T-helper 1 cell treated with Interleukin-12 subunit alpha and Interleukin-12 subunit beta and Interleukin-4 antibody, amounts not matched to agents 30 ng/mL and 1 ng/mL, for 36 hours (primary cell): ENCODE measurements at regions not wholly inside any gene's neighbourhood (a gene's known extent, or its start where the extent isn't known, plus 50 kb on each side); places are given as distances from the start of the nearest gene placed in this dataset.
"Not testable (repeated sequence)": the region's sequence is repeated elsewhere in the genome, so short reads cannot be mapped to it uniquely, and the experiment has no call there.

Experiments
- intact Hi-C: fragments of 100-400 bp; cut with micrococcal nuclease; formaldehyde crosslinking; loops from one replicate; pipeline ENCODE4 v1.15.1; 2024

DNA sequence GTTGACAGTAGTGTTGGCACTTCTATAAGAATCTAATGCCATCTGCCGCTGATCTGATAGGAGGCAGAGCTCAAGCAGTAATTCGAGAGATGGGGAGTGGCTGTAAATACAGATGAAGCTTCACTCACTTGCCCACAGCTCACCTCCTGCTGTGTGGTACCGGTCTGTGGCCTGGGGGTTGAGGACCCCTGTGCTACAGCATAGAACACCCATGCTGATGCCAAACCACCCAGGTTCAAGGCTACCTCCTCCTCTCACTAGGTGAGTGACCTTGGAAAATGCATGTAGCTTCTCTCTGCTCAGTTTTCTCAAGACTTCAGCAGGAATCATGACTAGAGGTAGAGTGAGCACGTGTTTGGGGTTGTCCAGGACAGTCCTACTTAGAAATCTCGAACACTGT lies 263.4 kb downstream of the SH3BP4 start:
- intact Hi-C loops = no loop called here

DNA sequence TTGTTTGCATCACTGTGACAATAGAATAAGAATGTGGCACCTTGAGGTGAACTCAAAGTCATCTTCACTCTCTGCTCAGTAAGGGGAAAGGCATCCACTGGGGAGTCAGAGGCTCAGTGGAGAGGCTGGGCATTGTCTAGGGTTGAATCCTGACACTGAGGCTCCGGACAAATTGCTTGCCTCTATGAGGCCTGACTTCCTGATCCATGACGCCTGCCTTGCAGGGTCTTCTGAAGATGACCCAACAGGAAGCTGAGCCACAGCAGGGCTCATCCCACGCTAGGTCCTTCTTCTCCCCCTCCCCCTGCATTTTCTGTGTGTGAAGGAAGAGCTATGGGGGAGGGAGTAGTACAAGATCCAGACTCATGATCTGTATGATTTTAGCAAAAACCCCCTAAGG lies 265.1 kb downstream of the SH3BP4 start:
- intact Hi-C loops = no loop called here

DNA sequence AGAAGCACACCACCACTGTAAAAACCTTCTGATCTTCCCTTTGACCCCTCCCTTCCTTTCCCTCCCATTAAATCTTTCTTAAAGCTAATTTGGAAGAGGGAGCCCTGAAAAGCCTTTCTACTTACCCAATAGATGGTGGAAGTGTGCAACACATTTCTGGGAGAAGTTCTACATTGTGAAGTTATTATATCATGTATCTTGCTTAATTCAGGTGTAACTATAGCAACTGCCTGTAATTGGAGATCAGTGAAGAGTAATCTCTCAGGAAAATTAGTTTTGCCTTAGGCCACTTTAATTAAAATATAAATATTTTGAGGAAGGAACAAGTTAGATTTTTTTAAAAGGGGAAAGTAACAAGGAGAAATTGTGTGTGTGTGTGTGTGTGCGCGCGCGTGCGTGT lies 266.0 kb downstream of the SH3BP4 start:
- intact Hi-C loops = no loop called here

DNA sequence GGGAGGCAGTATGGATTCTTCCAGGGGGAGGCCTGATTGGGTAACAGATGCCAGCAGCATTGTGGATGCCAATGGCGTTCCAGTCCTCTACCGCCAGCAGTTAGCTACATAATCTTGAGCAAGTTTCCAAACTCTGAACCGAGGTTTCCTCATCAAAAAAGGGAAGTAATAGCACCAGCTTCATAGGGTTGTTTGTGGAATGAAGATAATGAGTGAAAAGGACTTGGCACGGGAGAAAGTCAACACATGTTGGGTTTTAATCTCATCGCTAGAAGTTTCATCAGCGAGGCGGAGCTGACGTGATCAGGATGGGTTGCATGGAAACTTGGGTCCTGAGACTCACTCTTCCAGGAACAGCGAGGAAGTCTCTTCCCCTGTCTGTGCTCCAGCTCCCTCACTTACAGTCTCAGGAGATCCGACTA lies 266.7 kb downstream of the SH3BP4 start:
- intact Hi-C loops = no loop called here

DNA sequence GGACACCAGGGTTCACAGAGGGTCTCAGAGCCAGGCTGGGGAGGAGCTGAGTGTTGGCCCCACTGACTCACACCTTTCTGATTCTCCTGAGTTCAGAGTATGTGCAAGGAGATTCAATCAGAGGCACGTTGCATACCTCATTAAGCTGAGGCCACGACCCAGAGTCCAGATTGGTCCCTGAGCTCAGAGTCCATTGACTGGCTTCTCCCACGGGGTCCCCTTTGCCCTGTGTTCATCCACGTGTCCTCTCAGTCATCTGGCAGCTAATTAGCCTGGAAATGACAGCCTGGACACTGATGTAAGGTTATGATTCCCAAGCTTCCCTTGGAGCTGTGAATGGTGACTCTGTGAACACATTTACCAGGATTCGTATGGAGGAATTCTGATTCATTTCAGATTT lies 267.2 kb downstream of the SH3BP4 start:
- intact Hi-C loops = no loop called here

DNA sequence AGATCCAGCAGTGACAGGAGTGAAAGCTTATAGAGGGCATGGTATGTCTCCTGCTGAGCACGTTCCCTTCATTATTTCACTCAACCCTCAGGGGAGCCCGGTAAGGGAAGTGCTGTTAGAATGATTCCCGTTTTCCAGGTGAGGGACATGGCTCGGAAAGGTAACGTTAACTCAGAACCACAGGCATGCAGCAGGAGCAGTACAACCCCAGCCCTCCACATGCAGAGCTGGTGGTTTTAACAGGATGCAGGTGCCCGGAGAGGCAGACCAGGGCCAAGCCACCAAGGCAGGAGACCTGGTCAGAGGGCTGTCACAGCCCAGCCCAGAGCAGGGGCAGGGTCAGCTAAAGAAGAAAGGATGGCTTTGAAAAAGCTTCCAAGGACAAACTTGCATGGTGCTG lies 268.5 kb downstream of the SH3BP4 start:
- intact Hi-C loops = no loop called here

DNA sequence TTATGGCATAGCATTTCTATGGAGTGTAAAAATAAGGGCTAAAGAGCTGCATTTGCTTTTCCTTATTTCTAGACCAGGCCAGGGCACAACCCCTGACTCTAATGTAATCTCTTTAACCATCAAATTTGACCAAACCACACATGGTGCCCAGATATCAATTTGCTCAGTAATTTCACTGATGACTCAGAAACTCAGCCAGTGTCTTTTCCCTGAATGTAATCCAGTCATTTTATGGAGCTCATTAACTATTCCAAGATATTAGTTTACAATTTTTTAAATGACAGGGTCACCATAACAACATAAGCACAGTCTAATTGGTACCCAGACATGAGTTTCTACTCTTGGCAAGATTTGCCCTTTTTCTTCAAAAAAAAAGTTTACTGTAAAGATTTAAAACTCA lies 270.8 kb upstream of the AGAP1 start:
- intact Hi-C loops = no loop called here

DNA sequence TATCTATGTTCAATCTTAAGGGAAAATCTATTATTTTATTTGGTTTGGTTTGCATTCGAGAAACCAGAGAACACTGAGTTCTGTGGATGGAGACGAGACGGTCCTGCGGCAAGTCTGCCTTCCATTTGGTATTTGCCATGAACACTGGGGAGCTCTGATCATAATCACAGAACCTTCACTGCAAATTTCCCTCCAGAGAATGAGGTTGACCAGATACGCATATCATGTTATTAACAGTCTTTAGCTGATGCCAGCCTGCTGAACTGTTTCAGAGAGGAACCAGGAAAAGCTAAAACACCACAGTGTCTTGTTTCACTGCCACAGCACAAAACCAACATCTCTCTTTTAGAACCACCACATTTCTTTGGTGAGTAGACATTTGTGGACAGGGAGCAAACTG lies 269.4 kb upstream of the AGAP1 start:
- intact Hi-C loops = no loop called here

DNA sequence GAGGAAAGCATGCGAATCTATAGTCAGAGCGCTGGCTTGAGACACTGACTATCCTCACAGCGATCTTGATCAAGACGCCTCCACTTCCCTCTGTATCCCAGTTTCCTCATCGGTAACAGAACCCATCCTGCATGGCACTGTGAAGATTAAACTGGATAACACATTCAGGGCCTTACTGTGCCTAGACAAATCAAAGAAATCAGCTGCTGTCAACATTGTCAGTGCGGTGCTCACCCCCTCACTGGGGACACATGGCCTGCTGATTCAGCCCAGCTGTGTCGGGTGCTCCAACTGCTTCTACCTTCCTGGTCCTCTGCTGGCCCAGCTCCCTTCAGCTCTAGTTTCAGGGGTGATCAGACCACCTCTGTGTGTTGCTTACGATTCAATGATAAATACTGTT lies 268.6 kb upstream of the AGAP1 start:
- intact Hi-C loops = no loop called here

DNA sequence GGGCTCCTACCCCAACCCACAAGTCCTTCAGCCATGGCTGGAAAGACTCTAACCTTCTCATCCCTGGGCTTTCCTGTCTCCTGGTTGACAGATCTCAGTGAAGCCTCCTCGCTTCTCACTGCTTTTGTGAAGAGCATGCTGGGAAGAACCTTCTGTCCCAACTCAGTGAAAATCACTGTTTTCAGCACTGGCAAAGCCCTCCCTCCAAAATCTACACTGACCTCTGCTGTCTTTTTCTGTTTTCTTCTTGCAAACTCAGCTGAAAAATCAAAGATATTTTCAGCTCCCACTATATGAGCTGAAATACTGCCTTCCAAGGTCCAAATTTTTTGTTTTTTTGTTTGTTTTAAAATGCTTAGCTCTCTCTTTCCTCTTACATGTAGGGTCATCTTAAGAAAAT lies 266.3 kb upstream of the AGAP1 start:
- intact Hi-C loops = no loop called here

DNA sequence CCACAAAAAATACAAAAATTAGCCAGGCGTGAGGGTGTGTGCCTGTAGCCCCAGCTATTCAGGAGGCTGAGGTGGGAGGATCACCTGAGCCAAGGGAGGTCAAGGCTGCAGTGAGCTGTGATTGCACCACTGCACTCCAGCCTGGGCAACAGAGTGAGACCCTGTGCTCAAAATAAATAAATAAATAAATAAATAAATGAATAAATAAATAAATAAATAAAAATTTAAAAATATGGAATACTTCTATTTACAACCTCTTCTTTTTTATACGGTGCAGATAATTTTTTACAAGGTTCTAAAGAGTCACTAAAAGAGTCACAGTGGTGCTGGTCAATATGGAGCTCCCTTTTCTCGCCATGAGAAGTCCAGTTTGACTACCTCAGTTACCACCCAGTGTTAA lies 265.4 kb upstream of the AGAP1 start:
- intact Hi-C loops = not testable (repeated sequence)

DNA sequence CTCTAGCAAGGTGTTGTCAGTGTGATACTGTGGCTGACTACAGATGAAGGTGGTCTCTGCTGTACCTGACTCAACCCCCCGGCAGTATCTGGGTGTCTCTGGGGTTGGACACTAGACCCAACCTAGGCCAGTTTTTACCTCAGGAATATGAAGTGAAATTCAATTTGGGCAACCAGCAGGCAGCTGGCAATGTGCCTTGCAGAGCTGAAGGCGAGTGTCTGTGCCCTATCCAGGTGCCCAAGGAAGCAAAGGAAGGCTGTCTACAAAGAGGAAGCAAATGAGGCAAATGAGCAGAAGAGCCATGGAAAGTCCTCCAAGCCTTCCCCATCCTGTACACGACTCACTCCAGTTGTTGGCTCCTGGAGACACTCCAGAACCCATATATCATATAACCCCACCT lies 264.6 kb upstream of the AGAP1 start:
- intact Hi-C loops = no loop called here

DNA sequence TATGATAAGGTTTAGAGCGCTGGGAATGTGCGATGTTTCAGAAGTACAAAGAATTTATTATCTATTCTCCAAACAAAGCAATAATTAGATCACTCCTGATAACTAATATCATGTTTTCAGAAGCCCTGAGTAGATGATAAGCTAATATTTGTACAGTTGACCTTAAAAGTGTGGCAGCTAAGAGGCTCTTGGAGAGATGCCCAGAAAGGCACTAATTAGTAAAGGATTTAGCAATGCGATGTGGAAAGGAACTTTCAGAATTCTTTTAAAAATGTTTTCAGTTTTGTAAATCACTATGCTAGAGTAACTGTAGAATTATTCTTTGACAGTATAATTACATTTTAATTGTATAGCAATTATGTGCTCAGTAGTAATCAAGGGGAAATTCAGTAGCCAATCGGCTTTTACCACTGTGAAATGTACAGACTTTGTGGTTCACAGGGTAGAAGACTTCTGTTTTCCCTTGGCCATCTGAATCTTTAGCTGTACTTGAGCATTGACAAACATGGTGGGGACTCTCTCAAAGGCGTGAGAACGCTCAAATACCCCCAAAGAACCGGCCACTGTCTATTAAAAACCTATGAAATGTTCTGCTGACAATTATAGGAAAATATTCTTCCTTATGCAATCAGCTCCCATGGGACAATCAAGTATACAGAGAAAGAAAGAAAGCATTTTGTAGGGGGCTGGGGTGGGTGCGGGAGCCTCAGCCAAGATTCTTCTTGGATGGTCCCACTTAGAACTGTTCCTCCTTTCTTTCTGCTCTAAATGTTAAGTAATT lies 262.8 kb upstream of the AGAP1 start:
- intact Hi-C loops = no loop called here

DNA sequence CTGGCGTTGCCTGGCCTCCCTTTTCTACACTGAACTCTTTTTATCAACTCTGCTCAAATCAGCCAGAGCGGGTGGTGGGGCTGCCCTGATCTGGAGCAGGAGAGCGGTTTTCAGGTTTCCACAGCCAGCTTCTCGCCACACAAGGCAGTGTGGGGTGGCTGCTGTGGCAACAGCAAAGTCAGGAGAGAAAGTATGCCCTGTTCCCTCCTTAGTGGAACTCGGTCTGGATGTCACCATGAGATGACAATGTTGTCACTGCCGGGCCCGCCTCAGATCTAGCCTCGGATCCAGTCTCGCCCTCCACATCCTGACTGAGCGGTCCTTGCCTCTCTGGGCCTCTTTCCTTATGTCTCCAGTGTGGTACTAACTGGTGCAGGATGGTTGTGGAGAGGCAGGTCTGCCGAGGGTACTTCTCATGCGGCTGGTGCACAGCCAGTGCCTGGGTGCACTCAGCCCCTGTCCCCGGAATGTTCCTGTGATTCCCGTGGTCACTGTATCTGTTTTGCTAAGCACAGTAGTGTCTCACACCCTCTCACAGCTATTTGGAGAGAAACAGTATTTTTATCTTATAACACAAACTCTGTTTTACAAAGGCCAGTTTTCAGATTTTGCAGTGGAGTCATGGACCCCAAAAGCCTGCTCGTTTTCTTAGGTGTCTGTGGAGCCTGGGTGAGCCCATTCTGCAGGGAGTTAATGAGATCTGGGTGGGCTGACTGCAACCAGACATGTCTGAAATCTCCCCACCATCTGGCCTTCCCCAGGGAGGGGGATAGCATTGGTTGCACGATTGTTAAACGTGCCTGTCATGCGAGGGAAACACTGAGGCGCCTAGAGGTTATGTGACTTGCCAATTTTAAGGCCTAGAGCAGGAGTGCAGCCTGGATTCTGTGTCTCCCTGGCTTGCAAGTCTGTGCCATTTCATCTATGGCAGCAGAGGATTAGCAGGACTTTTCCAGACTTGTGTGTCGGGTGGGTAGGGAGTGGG lies 261.1 kb upstream of the AGAP1 start:
- intact Hi-C loops = no loop called here

DNA sequence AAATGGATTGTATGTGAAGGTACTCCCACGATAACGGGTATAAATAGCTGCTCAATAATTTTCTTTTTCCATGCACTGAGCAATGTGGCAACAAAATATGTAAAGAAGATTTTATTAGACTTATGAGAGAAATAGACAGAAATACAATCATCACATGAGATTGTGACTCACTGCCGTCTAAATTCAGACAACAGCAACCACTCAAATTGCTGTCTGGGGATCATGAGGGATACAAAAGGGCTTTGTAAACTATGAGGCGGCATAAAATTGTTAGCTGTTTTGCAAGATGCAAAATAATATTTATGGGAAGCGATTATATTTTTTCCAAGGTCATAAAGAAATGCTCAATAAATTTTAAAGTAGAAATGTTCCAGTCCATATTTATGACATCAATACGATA lies 259.1 kb upstream of the AGAP1 start:
- intact Hi-C loops = no loop called here

DNA sequence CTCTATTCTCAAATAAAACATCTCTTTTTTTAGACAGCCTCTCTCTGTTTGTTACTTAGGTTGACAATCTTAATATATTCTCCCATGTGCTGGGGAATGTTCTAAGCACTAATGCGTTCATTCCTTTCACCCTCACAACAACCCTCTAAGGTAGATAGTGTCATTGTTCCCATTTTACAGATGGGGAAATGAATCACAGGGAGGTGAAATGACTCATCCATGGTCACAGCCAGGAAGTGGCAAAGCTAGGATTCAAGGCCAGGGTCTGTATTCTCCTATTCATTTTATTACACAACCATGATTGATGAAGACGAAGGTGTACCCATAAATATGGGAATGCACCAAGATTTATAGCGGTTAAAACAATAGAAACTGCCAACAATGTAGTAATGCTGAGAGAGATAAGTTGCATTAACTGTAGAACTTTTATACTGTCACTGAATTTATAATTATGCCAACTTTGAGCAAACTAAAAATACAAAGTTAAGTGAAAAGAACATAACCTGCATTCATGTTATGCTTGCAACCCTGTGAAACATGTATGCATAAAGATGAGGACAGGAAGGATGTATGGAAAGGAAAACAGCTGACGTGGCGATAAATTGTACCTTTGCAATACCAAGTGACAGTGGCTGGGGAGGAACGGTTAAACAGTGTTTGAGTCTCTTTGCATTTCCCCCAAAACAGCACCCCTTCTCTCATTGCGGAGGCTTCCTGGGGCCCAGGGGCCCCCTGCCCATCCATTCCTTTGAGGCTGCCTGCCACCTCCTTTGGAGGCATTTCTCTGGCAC lies 257.7 kb upstream of the AGAP1 start:
- intact Hi-C loops = no loop called here

DNA sequence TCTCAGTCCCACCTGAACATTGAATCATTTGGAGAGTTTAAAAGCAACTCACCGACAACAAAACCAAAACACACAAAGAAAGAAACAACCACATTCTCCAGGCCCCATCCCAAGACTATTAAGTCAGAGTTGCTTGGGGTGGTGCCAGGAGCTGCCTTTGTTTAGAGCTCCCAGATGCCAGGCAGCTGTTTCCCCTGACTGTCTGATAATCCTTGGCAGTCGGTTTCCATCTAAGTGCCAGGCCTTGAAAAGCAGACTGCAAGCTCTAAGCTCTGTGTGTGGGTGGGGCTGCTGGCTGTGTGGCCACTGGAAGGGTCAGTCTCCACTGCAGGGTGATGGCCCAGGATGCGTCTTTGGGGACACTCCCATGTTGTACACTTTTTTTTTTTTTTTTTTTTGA lies 255.3 kb upstream of the AGAP1 start:
- intact Hi-C loops = no loop called here

DNA sequence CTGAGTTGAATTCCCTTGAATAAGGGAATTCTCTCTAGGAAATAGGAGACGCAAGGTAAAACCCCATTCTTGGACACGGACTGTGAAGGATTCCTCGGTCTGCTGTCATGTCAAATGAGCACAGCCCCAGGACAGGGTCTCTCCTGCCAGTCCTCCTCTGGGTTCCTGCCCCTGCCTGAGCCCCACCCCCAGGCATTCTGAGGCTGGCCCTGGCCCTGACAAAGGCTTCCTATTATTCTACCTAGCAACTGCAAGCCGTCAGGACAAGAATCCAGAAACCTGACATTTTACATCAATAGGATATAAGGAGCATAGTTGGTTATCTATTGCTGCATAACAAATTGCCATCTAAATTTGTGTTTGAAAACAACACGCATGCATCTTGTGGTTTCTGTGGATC lies 253.3 kb upstream of the AGAP1 start:
- intact Hi-C loops = no loop called here

DNA sequence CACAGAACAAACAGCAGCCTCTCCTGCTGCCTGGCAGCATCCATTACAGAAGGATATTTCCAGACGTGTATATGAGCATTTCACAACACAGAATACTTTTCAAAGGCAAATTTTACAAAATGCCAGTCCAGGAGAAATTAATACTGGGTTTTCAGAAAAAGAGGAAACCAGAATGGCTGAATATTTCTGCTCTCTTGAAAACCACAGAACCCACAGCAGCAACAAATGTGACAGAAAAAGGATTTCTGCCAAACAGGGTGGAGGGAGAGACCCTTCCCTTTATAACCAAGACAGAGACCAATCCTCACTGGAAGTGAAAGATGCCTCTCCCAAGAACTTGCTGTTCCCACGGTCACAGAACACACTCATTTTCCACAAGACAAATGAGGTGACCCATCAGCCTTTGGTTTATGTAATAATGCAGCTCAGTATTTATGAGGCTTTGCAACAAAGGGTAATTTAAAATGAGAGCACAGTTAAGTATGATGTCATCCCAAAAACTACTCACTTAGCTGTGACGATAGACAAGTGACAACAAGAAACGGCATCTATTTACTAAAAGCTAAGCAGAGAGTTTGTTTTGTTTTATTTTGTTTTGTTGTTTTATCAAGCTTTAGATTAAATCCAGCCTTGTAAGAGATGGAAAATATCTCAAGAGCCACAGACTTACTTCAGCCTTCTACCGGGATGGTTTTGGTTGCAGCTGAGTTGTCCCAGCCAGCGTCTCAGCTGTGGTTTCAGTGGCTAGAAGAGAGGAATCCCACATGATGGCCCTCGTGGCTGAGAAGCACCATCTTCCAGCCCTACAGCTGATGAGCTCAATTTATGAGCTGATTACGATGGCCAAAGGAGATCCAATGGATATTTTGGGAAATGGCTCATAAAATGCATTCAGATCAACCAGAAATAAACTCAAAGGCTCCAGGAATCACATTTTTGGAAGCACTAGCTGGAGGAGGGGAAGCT lies 249.3 kb upstream of the AGAP1 start:
- intact Hi-C loops = no loop called here

DNA sequence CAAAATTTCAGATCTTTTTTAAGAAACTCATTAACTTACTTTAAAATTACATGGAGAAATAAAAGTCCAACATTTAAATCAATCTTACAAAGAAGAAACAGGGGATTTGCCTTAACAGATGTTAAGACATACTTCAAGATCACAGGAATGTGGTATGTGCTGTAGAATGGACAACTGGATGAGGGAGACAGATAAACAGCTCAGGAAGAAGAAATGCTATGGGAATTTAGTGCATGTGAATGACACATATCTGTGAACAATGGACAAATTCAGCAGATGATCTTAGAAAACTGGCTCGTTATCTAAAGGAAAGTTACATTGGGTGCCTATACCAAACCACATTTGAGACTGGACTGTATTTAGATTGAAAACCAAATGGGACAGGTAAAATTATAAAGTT lies 246.8 kb upstream of the AGAP1 start:
- intact Hi-C loops = no loop called here

DNA sequence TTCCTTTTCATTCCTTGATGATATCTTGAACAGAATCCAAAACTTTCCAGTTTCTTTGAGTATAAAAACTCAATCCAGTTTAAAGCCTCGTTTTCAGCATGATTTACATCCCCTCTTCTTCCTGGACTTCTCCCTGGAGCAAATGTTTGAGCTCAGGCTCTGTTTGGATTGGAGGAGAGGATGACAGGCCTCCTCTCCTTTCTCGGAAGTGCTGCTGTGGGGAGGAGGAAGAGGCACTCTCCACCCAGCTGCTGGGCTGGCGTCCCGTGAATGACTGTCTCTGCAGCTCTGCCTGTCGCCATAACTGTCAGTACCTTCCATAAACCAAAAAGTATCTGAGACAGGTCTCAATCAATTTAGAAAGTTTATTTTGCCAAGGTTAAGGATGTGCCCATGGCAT lies 238.2 kb upstream of the AGAP1 start:
- intact Hi-C loops = no loop called here
